ENCODE measurements at regions not wholly inside any gene's neighbourhood (a gene's known extent, or its start where the extent isn't known, plus 50 kb on each side); places are given as distances from the start of the nearest gene placed in this dataset.
"Not testable (repeated sequence)": the region's sequence is repeated elsewhere in the genome, so short reads cannot be mapped to it uniquely, and the experiment has no call there.

- no peak for DNase-seq
Observed at GRCh38 chr1:67947114-67947513, 103.3 kb downstream of the DIRAS3 start.

- DNase-seq, result no peak
Observed at GRCh38 chr1:67945733-67946374, 104.6 kb downstream of the DIRAS3 start.

- no peak for DNase-seq
Observed at GRCh38 chr1:67942274-67942673, 108.2 kb downstream of the DIRAS3 start.

- no peak for DNase-seq
Observed at GRCh38 chr1:67941746-67942145, 108.5 kb upstream of the GNG12 start.

GRCh38 chr1:67941155-67941554 lies 107.9 kb upstream of the GNG12 start:
- DNase-seq, result no peak

- no peak for DNase-seq
Observed at GRCh38 chr1:67939942-67940341, 106.7 kb upstream of the GNG12 start.

GRCh38 chr1:67939186-67939743 lies 106.0 kb upstream of the GNG12 start:
- no peak for DNase-seq

GRCh38 chr1:67937651-67938050 lies 104.4 kb upstream of the GNG12 start:
- no peak for DNase-seq

GRCh38 chr1:67937010-67937409 lies 103.7 kb upstream of the GNG12 start:
- DNase-seq, result no peak

- no peak for DNase-seq
Observed at GRCh38 chr1:67935560-67935959, 102.3 kb upstream of the GNG12 start.

- DNase-seq, result no peak
Observed at GRCh38 chr1:67931198-67931597, 97.9 kb upstream of the GNG12 start.

- no peak for DNase-seq
Observed at GRCh38 chr1:67923074-67923473, 89.8 kb upstream of the GNG12 start.

- DNase-seq, result no peak
Observed at GRCh38 chr1:67921725-67922489, 88.6 kb upstream of the GNG12 start.

- no peak for DNase-seq
Observed at GRCh38 chr1:67919274-67920072, 86.2 kb upstream of the GNG12 start.

- no peak for DNase-seq
Observed at GRCh38 chr1:67918067-67918466, 84.8 kb upstream of the GNG12 start.

GRCh38 chr1:67917006-67917405 lies 83.7 kb upstream of the GNG12 start:
- DNase-seq, result no peak

- DNase-seq, result no peak
Observed at GRCh38 chr1:67916140-67916886, 83.0 kb upstream of the GNG12 start.

- DNase-seq, result no peak
Observed at GRCh38 chr1:67909776-67910175, 76.5 kb upstream of the GNG12 start.

- DNase-seq, result no peak
Observed at GRCh38 chr1:67908250-67908936, 75.1 kb upstream of the GNG12 start.

- not testable (repeated sequence) for DNase-seq
Observed at GRCh38 chr1:67907467-67907866, 74.2 kb upstream of the GNG12 start.

GRCh38 chr1:67906015-67906414 lies 72.7 kb upstream of the GNG12 start:
- not testable (repeated sequence) for DNase-seq
